HG02970 (cell line): ENCODE measurements at regions not wholly inside any gene's neighbourhood (a gene's known extent, or its start where the extent isn't known, plus 50 kb on each side); places are given as distances from the start of the nearest gene placed in this dataset.

Source experiments
- ATAC-seq: cut with Tn5 transposase; IDR thresholded peaks from one replicate; pipeline ENCODE4 v1.9.1; 2021; ENCODE audit warnings: mild to moderate bottlenecking, moderate library complexity, moderate number of reproducible peaks; ENCODE audit not compliant: unreplicated experiment, low FRiP score

- no peak for ATAC-seq
Observed at GRCh38 chr10:10765017-10765416, 252.7 kb upstream of the CELF2 start.

GRCh38 chr10:10772411-10772810, 245.3 kb upstream of the CELF2 start:
- no peak for ATAC-seq

- ATAC-seq: no peak
Observed at GRCh38 chr10:10772874-10773508, 244.7 kb upstream of the CELF2 start.

GRCh38 chr10:10774416-10774815, 243.3 kb upstream of the CELF2 start:
- no peak for ATAC-seq

- no peak for ATAC-seq
Observed at GRCh38 chr10:10776363-10776762, 241.3 kb upstream of the CELF2 start.

- ATAC-seq: no peak
Observed at GRCh38 chr10:10777279-10777678, 240.4 kb upstream of the CELF2 start.

- ATAC-seq: no peak
Observed at GRCh38 chr10:10777723-10778122, 239.9 kb upstream of the CELF2 start.

- ATAC-seq: no peak
Observed at GRCh38 chr10:10778959-10779358, 238.7 kb upstream of the CELF2 start.

GRCh38 chr10:10779511-10779910, 238.2 kb upstream of the CELF2 start:
- ATAC-seq: no peak

- ATAC-seq: no peak
Observed at GRCh38 chr10:10780746-10781145, 236.9 kb upstream of the CELF2 start.

- no peak for ATAC-seq
Observed at GRCh38 chr10:10782603-10783002, 235.1 kb upstream of the CELF2 start.

- no peak for ATAC-seq
Observed at GRCh38 chr10:10785627-10786026, 232.0 kb upstream of the CELF2 start.

GRCh38 chr10:10786109-10787090, 231.3 kb upstream of the CELF2 start:
- ATAC-seq: no peak

- no peak for ATAC-seq
Observed at GRCh38 chr10:10787586-10787985, 230.1 kb upstream of the CELF2 start.

- ATAC-seq: no peak
Observed at GRCh38 chr10:10788761-10789160, 228.9 kb upstream of the CELF2 start.

GRCh38 chr10:10791869-10792268, 225.8 kb upstream of the CELF2 start:
- ATAC-seq: no peak

GRCh38 chr10:10792681-10793080, 225.0 kb upstream of the CELF2 start:
- ATAC-seq: no peak

GRCh38 chr10:10794046-10794445, 223.6 kb upstream of the CELF2 start:
- ATAC-seq: no peak

GRCh38 chr10:10794791-10795191, 222.9 kb upstream of the CELF2 start:
- no peak for ATAC-seq

GRCh38 chr10:10796061-10796773, 221.5 kb upstream of the CELF2 start:
- ATAC-seq: no peak

- no peak for ATAC-seq
Observed at GRCh38 chr10:10796774-10797415, 220.8 kb upstream of the CELF2 start.
